Natural killer cell treated with Interleukin-12 subunit alpha and Interleukin-12 subunit beta and Interleukin-15 and Interleukin-18, amount 100 ng/mL, for 72 hours (primary cell): ENCODE measurements at regions not wholly inside any gene's neighbourhood (a gene's known extent, or its start where the extent isn't known, plus 50 kb on each side); places are given as distances from the start of the nearest gene placed in this dataset.

Source experiments
- ATAC-seq, 2 donors: fragments of 150-1000 bp; cut with Tn5 transposase in 1 of 2; sonication (Bioruptor Pico), chemical (Tn5 transposase) in 1 of 2; 2 replicates each; pipeline ENCODE4 v1.10.0; 2021
- DNase-seq: peaks from one replicate; pipeline ENCODE4 v3.0.0; 2022; ENCODE audit warnings: low spot score
- H3K27ac Mint-ChIP-seq, 2 donors: 1 replicate in 1 of 2; 2 replicates in 1 of 2; pipeline ENCODE4 v1.8.0; 2022; ENCODE audit warnings: mixed read lengths in 2 of 2, mild to moderate bottlenecking in 1 of 2, moderate library complexity in 1 of 2
- H3K27me3 Mint-ChIP-seq, 2 donors: 1 replicate in 1 of 2; 2 replicates in 1 of 2; pipeline ENCODE4 v1.8.0; 2022; ENCODE audit warnings: mixed read lengths in 2 of 2
- H3K36me3 Mint-ChIP-seq: one replicate; pipeline ENCODE4 v1.8.0; 2022; ENCODE audit warnings: mixed read lengths
- H3K4me1 Mint-ChIP-seq, 2 donors: 1 replicate in 1 of 2; 2 replicates in 1 of 2; pipeline ENCODE4 v1.8.0; 2022; ENCODE audit warnings: low read depth in 2 of 2, mixed read lengths in 2 of 2, mild to moderate bottlenecking in 1 of 2
- H3K4me3 Mint-ChIP-seq: one replicate; pipeline ENCODE4 v1.8.0; 2022; ENCODE audit warnings: mixed read lengths
- H3K9me3 Mint-ChIP-seq: 2 replicates; pipeline ENCODE4 v1.8.0; 2022; ENCODE audit warnings: mixed read lengths

DNA sequence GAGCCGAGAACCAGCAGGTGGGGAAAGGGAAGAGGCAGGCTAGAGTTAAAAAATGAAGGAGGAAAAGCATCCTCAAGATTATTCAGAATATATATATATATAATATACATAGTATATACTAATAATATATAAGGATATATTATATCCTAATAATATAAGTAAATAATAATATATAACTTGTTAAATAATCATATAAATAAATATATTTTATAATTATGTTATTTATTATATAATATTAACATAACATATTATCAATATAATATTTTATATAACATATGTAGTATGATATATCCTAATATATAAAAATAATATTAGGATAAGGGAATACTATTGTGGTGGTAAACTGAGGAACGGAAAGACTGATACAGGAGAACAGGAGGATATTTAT is 171.8 kb downstream of the TRIM27 start:
- Mint-ChIP-seq H3K9me3 (peaks cover 7% of the 10 kb centered on the region), H3K36me3 (peaks cover 28% of the 10 kb centered on the region), H3K4me3 (no peak overlapping the region), H3K27me3 (peaks cover 26 to 45% of the 10 kb centered on the region in 2 donors), H3K27ac (no peak overlapping the region), H3K4me1 (no peaks in the 10 kb centered on the region)
- ATAC-seq (no peak), DNase-seq (no peak)

DNA sequence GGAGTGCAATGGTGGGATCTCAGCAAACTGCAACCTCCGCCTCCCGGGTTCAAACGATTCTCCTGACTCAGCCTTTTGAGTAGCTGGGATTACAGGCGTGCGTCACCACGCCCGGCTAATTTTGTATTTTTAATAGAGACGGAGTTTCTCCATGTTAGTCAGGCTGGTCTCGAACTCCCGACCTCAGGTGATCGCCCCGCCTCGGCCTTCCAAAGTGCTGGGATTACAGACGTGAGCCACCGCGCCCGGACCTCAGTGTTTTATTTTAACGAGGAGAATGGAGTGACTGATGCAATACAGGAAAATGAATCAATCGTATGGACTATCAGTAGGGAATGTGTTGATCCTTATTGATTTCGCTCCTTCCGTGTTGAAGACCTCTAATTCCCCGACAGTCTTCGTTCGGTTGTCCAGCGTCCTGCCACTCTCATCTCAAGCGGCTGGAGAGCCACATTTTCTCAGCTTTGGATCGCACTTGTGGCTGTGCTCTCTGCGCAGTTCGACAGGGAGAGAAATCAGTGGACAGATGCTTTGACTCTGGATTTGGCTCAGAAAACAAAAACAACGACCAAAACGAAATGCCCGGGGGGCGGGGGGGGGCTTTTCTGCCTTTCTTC is 166.2 kb downstream of the TRIM27 start:
- DNase-seq (no peak), ATAC-seq (no peak)
- Mint-ChIP-seq H3K9me3 (no peaks in the 10 kb centered on the region), H3K27me3 (peaks cover 22 to 47% of the 10 kb centered on the region in 2 donors), H3K4me1 (no peaks in the 10 kb centered on the region), H3K27ac (no peak overlapping the region), H3K36me3 (no peaks in the 10 kb centered on the region), H3K4me3 (no peak overlapping the region)

DNA sequence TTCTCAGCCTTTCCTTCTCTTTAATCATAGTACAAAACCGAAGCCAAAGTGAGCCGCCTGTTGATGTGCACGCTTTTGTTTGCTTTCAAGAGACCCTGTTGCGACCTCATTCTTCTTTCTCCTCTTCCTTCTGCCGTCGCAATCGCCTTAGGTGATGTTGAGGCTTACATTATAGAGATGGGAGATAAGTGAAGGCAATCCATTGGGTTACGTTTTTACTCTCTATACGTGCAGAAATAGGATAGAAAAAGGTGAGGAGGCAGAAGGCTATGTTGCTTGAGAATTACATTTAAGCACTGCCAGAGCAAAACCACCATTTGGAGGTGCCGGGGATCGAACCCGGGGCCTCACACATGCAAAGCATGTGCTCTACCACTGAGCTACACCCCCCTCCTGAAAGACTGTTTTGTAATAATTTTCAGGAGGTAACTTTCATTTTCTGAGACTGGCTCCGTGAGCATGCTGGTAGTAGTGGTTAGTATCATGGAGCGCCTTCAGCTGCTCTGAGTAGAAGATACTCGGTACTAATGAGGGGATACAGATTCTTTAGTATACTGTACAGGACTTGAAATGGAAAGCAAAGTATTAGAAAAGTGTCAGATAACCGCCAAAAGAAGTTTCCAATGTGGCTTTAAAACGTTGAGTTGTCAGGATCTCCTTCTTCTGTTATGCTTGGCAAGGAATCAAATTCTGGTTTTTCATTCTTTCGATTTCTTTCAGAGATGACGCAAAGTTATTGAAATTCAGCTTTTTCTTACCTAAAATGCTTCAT is 165.6 kb downstream of the TRIM27 start:
- H3K36me3 Mint-ChIP-seq = no peaks in the 10 kb centered on the region
- peaks cover 23 to 54% of the 10 kb centered on the region in 2 donors for H3K27me3 Mint-ChIP-seq
- H3K9me3 Mint-ChIP-seq = no peaks in the 10 kb centered on the region
- no peak for ATAC-seq
- no peaks in the 10 kb centered on the region for H3K4me1 Mint-ChIP-seq
- H3K27ac Mint-ChIP-seq = no peak overlapping the region
- DNase-seq = no peak
- no peak overlapping the region for H3K4me3 Mint-ChIP-seq

GRCh38 chr6:28758818-28759235 is 165.0 kb downstream of the TRIM27 start:
- DNase-seq = no peak
- H3K27me3 Mint-ChIP-seq = peaks cover 23 to 54% of the 10 kb centered on the region in 2 donors
- H3K27ac Mint-ChIP-seq = no peak overlapping the region
- ATAC-seq = no peak
- H3K4me3 Mint-ChIP-seq = no peak overlapping the region
- H3K36me3 Mint-ChIP-seq = no peaks in the 10 kb centered on the region
- no peaks in the 10 kb centered on the region for H3K4me1 Mint-ChIP-seq
- no peaks in the 10 kb centered on the region for H3K9me3 Mint-ChIP-seq

DNA sequence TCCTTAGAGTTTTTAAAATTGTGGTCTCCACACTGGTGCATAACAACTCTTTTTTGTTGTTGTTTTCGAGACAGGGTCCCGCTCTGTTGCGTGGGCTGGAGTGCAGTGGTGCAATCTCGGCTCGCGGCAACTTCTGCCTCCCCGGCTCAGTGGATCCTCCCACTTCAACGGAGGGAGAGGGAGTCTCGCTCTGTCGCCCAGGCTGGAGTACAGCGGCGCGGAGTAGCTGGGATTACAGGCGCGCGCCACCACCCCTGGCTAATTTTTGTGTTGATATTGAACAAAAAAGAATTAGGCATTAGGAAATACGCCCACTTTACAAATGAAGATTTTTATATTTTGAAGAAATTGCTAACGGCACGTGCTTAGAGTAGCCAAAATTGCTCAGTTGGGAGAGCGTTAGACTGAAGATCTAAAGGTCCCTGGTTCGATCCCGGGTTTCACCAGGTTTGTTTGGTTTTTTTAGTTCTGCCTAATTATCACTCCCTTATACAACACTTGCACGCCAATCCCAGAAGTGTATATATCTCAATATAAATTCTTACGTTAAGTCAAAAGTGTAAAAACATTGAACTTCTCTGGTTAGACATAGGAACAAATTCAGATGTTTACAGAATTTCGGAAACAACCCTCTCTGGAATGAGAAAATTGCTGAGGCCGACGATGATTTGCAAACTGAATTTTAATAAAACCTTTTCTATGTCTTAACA is 159.6 kb downstream of the TRIM27 start:
- Mint-ChIP-seq H3K27me3 (peaks cover 53 to 82% of the 10 kb centered on the region in 2 donors), H3K27ac (no peak overlapping the region), H3K4me1 (no peaks in the 10 kb centered on the region), H3K9me3 (peaks cover 7% of the 10 kb centered on the region), H3K36me3 (peaks cover 6% of the 10 kb centered on the region), H3K4me3 (no peak overlapping the region)
- DNase-seq (no peak), ATAC-seq (no peak)

DNA sequence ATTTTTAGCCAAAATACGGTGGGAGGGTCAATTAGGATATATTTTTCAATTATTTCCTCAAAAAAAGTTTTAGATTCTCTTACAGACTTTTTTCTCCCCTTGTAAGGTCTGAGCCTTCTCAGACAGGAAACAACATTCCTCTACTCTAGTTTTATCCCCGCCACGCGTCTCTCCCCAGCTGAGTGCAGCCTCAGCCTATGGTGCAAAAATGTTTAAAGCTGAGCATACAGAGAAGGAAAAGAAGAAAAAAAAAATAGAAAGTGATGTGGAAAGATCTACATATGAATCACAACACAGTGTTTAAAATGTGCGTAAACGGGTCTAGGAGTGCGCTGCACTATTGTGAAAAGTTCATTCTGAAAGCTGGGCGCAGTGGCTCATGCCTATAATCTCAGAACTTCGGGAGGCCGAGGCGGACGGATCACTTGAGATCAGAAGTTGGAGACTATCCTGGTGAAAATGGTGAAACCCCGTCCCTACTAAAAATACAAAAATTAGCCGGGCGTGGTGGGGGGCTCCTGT is 159.0 kb downstream of the TRIM27 start:
- Mint-ChIP-seq H3K4me1 (no peaks in the 10 kb centered on the region), H3K4me3 (no peak overlapping the region), H3K27me3 (peaks cover 58 to 82% of the 10 kb centered on the region in 2 donors), H3K9me3 (peaks cover 7% of the 10 kb centered on the region), H3K27ac (no peak overlapping the region), H3K36me3 (peaks cover 6% of the 10 kb centered on the region)
- no peak for ATAC-seq
- DNase-seq = no peak

GRCh38 chr6:28765978-28766351 is 157.8 kb downstream of the TRIM27 start:
- H3K4me1 Mint-ChIP-seq = no peaks in the 10 kb centered on the region
- H3K9me3 Mint-ChIP-seq = peaks cover 7% of the 10 kb centered on the region
- H3K27ac Mint-ChIP-seq = no peak overlapping the region
- H3K36me3 Mint-ChIP-seq = peaks cover 6% of the 10 kb centered on the region
- ATAC-seq (no peak), DNase-seq (no peak)
- H3K4me3 Mint-ChIP-seq = no peak overlapping the region
- peaks cover 63 to 86% of the 10 kb centered on the region in 2 donors for H3K27me3 Mint-ChIP-seq

GRCh38 chr6:28766426-28766825 is 157.4 kb downstream of the TRIM27 start:
- Mint-ChIP-seq H3K9me3 (peaks cover 7% of the 10 kb centered on the region), H3K4me3 (no peak overlapping the region), H3K36me3 (peaks cover 6% of the 10 kb centered on the region), H3K27ac (no peak overlapping the region), H3K4me1 (no peaks in the 10 kb centered on the region), H3K27me3 (peaks cover 67 to 88% of the 10 kb centered on the region in 2 donors)
- DNase-seq (no peak), ATAC-seq (no peak)

DNA sequence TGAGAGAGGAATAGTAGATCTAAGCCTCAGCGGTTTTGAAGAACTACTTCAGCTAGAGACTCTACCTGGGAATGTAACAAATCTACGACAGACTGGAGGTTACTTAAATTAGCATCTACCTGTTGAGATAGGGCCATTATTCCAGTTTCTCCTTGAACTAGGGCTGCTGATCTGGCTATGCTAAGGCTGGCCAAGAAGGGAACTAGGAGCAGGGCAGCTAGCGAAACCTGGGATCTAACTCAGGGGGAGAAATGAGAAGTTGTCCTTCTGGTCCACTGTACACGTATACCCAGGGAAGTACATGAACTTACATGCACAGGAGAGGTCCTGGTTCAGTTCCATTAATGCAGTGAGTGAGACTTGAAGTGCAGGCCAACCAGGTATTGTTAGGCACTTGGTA is 156.7 kb downstream of the TRIM27 start:
- peaks cover 7% of the 10 kb centered on the region for H3K9me3 Mint-ChIP-seq
- no peak for ATAC-seq
- DNase-seq = no peak
- peaks cover 6% of the 10 kb centered on the region for H3K36me3 Mint-ChIP-seq
- H3K4me3 Mint-ChIP-seq = no peak overlapping the region
- H3K27ac Mint-ChIP-seq = no peak overlapping the region
- no peaks in the 10 kb centered on the region for H3K4me1 Mint-ChIP-seq
- peaks cover 67 to 89% of the 10 kb centered on the region in 2 donors for H3K27me3 Mint-ChIP-seq

GRCh38 chr6:28767691-28768090 is 156.1 kb downstream of the TRIM27 start:
- H3K27ac Mint-ChIP-seq = no peak overlapping the region
- H3K9me3 Mint-ChIP-seq = peaks cover 7% of the 10 kb centered on the region
- ATAC-seq = no peak
- no peak for DNase-seq
- peaks cover 0 to 2% of the 10 kb centered on the region in 2 donors for H3K4me1 Mint-ChIP-seq
- H3K36me3 Mint-ChIP-seq = peaks cover 10% of the 10 kb centered on the region
- peaks cover 70 to 89% of the 10 kb centered on the region in 2 donors for H3K27me3 Mint-ChIP-seq
- no peak overlapping the region for H3K4me3 Mint-ChIP-seq

- peaks cover 10% of the 10 kb centered on the region for H3K9me3 Mint-ChIP-seq
- no peak overlapping the region for H3K27ac Mint-ChIP-seq
Observed at GRCh38 chr6:28768187-28768913, 155.4 kb downstream of the TRIM27 start.

DNA sequence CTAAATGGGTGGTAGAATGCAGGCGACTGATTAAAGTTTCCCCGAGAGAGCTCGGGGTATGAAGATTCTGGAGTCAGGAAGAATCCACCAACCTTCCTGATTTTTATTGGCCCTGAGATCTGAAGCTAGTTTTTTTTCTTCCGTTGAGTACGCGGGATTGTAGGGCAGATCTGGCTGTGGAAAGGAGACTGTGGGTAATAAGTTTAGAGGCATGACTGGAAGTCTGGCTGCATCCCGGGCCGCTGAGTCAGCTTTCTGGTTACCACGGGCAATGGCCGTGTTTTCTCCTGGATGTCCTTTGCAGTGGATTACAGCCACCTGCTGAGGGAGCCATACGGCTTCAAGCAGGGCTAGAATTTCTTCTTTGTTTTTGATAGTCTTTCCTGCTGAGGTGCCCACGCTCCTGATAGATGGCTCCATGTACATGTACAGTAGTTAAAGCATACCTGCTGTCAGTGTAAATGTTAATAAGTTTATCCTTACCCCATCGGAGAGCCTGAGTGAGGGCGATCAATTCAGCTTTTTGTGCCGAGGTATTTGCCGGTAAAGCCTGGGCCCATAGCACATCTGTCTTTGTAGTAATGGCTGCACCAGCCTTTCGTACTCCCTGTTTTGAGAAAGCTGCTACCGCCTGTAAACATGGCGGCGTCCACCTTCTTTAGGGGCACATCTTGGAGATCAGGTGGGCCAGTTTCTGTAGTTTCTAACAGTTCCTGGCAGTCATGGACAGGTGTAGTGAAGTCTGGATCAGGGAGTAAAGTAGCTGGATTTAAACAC is 154.0 kb downstream of the TRIM27 start:
- Mint-ChIP-seq H3K9me3 (peaks cover 14% of the 10 kb centered on the region), H3K36me3 (peaks cover 26% of the 10 kb centered on the region), H3K4me3 (no peak overlapping the region), H3K27me3 (peaks cover 83 to 95% of the 10 kb centered on the region in 2 donors), H3K4me1 (peaks cover 7 to 10% of the 10 kb centered on the region in 2 donors), H3K27ac (no peak overlapping the region)
- no peak for ATAC-seq
- no peak for DNase-seq

More at GRCh38 chr6:28768187-28768913, 155.4 kb downstream of the TRIM27 start:
- Mint-ChIP-seq H3K27me3 (peaks cover 76 to 90% of the 10 kb centered on the region in 2 donors), H3K4me1 (peaks cover 6 to 7% of the 10 kb centered on the region in 2 donors), H3K4me3 (no peak overlapping the region), H3K36me3 (peaks cover 17% of the 10 kb centered on the region)
- no peak for ATAC-seq
- DNase-seq = no peak

GRCh38 chr6:28770732-28771131 is 153.1 kb downstream of the TRIM27 start:
- Mint-ChIP-seq H3K27ac (no peak overlapping the region), H3K36me3 (peaks cover 30% of the 10 kb centered on the region), H3K4me3 (no peak overlapping the region), H3K9me3 (peaks cover 14% of the 10 kb centered on the region), H3K4me1 (peaks cover 7 to 10% of the 10 kb centered on the region in 2 donors), H3K27me3 (peaks cover 79 to 94% of the 10 kb centered on the region in 2 donors)
- DNase-seq = no peak
- no peak for ATAC-seq
